PC-3 (cell line): ENCODE measurements at regions not wholly inside any gene's neighbourhood (a gene's known extent, or its start where the extent isn't known, plus 50 kb on each side); places are given as distances from the start of the nearest gene placed in this dataset.

Source experiments
- ATAC-seq: fragments of 200-7000 bp; cut with Tn5 transposase; 2 replicates; pipeline ENCODE4 v1.9.1; 2020; ENCODE audit warnings: mild to moderate bottlenecking, moderate library complexity
- BruUV-seq: library from RNA; stranded (reverse); fragments of 400-500 nt; replicated peaks from 2 replicates; lab custom pipeline; 2021; lab: Mats Ljungman, UMichigan
- CTCF ChIA-PET: fragments of 300-600 bp; sonication (Branson Sonifier 250); formaldehyde crosslinking; loops from one replicate; lab custom pipeline; 2022; ENCODE audit warnings: antibody characterized with exemption; lab: Charles Lee
- POLR2A ChIA-PET: fragments of 300-600 bp; sonication (Branson Sonifier 250); formaldehyde crosslinking; loops from one replicate; lab custom pipeline; 2022; ENCODE audit warnings: antibody characterized with exemption; ENCODE audit not compliant: unreplicated experiment; lab: Charles Lee
- DNase-seq: peaks from one replicate; pipeline ENCODE4 v3.0.0-alpha.2; 2015
- H2AFZ ChIP-seq: fragments of 300-600 bp; sonication (generic); 2 replicates; pipeline ENCODE4 v1.6.0; 2016; ENCODE audit warnings: antibody characterized with exemption, low read length
- H3F3A ChIP-seq: fragments of 300-600 bp; sonication (generic); one replicate; pipeline ENCODE4 v1.6.0; 2017; ENCODE audit warnings: antibody characterized with exemption, low read length, control low read depth, mild to moderate bottlenecking; ENCODE audit not compliant: unreplicated experiment
- H3K27ac ChIP-seq: fragments of 300-600 bp; sonication (generic); 2 replicates; pipeline ENCODE4 v1.5.1; 2016; ENCODE audit warnings: mild to moderate bottlenecking, low read length
- H3K27me3 ChIP-seq: fragments of 300-600 bp; sonication (generic); 2 replicates; pipeline ENCODE4 v1.6.1; 2016; ENCODE audit warnings: low read length, mixed read lengths
- H3K36me3 ChIP-seq: fragments of 300-600 bp; sonication (generic); 2 replicates; pipeline ENCODE4 v1.6.1; 2016; ENCODE audit warnings: low read depth, mixed run types, low read length, mixed read lengths
- H3K4me1 ChIP-seq: fragments of 300-600 bp; sonication (generic); 2 replicates; pipeline ENCODE4 v1.5.1; 2016; ENCODE audit warnings: low read length; ENCODE audit not compliant: insufficient read depth
- H3K4me2 ChIP-seq: fragments of 300-600 bp; sonication (generic); 2 replicates; pipeline ENCODE4 v1.6.0; 2016; ENCODE audit warnings: low read length
- H3K4me3 ChIP-seq: fragments of 300-600 bp; sonication (generic); 2 replicates; pipeline ENCODE4 v1.5.1; 2016; ENCODE audit warnings: mild to moderate bottlenecking, low read length, mixed read lengths
- H3K79me2 ChIP-seq: fragments of 300-600 bp; sonication (generic); 2 replicates; pipeline ENCODE4 v1.6.1; 2017; ENCODE audit warnings: low read length, mixed read lengths
- H3K9ac ChIP-seq: fragments of 300-600 bp; sonication (generic); 2 replicates; pipeline ENCODE4 v1.6.0; 2016; ENCODE audit warnings: mild to moderate bottlenecking, low read length
- H3K9me2 ChIP-seq: fragments of 300-600 bp; sonication (generic); replicated peaks from 2 replicates; pipeline ENCODE4 v1.6.1; 2016; ENCODE audit warnings: mixed run types, low read length, mixed read lengths
- H3K9me3 ChIP-seq: fragments of 300-600 bp; sonication (generic); 2 replicates; pipeline ENCODE4 v1.6.1; 2016; ENCODE audit warnings: low read length, mixed read lengths
- H4K20me1 ChIP-seq: fragments of 300-600 bp; sonication (generic); 2 replicates; pipeline ENCODE4 v1.6.1; 2016; ENCODE audit warnings: low read length, mixed read lengths
- CTCF ChIP-seq: fragments of 300-600 bp; sonication (generic); conservative IDR thresholded peaks from 2 replicates; pipeline ENCODE4 v1.5.1; 2017; ENCODE audit warnings: antibody characterized with exemption, low read depth, mild to moderate bottlenecking, low read length
- EZH2 ChIP-seq: fragments of 300-600 bp; sonication (generic); IDR thresholded peaks from one replicate; pipeline ENCODE4 v1.6.1; 2017; ENCODE audit warnings: antibody characterized with exemption, mild to moderate bottlenecking, low read length; ENCODE audit not compliant: unreplicated experiment
- EZH2phosphoT487 ChIP-seq: fragments of 300-600 bp; sonication (generic); IDR thresholded peaks from 2 replicates; pipeline ENCODE4 v1.6.1; 2018; ENCODE audit warnings: mild to moderate bottlenecking, antibody characterized with exemption, low read length, borderline replicate concordance
- intact Hi-C: fragments of 100-400 bp; cut with micrococcal nuclease; formaldehyde crosslinking; loops from 2 replicates; pipeline ENCODE4 v1.9.0; 2023

DNA sequence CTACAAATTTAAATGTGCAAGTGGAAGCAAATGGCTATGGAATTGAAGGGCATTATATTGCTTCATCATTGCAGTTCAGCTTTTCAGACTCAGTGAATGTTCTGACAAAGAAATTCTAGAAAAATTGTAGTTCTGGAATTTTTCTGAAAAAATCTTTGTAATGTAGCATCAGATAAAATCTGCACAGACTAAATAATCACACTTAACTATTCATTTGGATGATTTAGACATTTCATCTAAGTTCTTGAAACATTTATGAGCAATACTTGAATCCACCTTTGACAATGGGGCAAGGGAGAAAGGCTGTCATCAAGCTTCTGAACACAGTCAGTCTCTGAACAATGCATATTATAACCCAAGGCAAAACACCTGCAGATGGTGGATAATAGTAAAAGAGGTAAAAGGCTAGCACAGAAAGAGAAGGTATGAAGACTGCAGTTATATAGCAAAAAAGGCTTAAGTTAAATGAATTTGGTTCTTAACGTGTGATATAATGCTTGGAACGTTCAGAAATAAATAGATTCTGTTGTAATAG, 1352.0 kb upstream of the NUDT12 start:
- no peak overlapping the region for H2AFZ ChIP-seq
- no peak overlapping the region for H3K4me3 ChIP-seq
- intact Hi-C loops = loop anchor here (5.0 to 10.0 kb wide), 4 partner anchors 122 to 1110 kb away; no protein-coding TSS in a partner anchor
- H3K4me1 ChIP-seq = peaks cover 31% of the 10 kb centered on the region
- H4K20me1 ChIP-seq = no peaks in the 10 kb centered on the region
- no peaks in the 10 kb centered on the region for H3K79me2 ChIP-seq
- BruUV-seq = no TSS peak
- no peak overlapping the region for H3K4me2 ChIP-seq
- no peak for TF ChIP-seq EZH2phosphoT487
- no peaks in the 10 kb centered on the region for H3K9me2 ChIP-seq
- no peaks in the 10 kb centered on the region for H3K27me3 ChIP-seq
- ChIA-PET CTCF (no interaction called here), POLR2A (no interaction called here)
- H3K9ac ChIP-seq = no peak overlapping the region
- peaks cover 13% of the 10 kb centered on the region for H3F3A ChIP-seq
- no peaks in the 10 kb centered on the region for H3K9me3 ChIP-seq
- DNase-seq (no peak), ATAC-seq (no peak)
- H3K36me3 ChIP-seq = no peaks in the 10 kb centered on the region
- H3K27ac ChIP-seq = no peak overlapping the region

GRCh38 chr5:104913841-104914281, 1351.3 kb upstream of the NUDT12 start:
- no peak for DNase-seq
- H3K79me2 ChIP-seq = no peaks in the 10 kb centered on the region
- H3K27me3 ChIP-seq = no peaks in the 10 kb centered on the region
- ATAC-seq = no peak
- no peak overlapping the region for H3K27ac ChIP-seq
- H4K20me1 ChIP-seq = no peaks in the 10 kb centered on the region
- no peaks in the 10 kb centered on the region for H3K36me3 ChIP-seq
- no peak for TF ChIP-seq CTCF
- no peak for TF ChIP-seq EZH2phosphoT487
- no peak for TF ChIP-seq EZH2
- H2AFZ ChIP-seq = no peak overlapping the region
- BruUV-seq = no TSS peak
- H3K9me3 ChIP-seq = no peaks in the 10 kb centered on the region
- H3K9ac ChIP-seq = no peak overlapping the region
- no peak overlapping the region for H3K4me3 ChIP-seq
- peaks cover 13% of the 10 kb centered on the region for H3F3A ChIP-seq
- intact Hi-C loops = loop anchor here (5.0 to 10.0 kb wide), 4 partner anchors 122 to 1109 kb away; no protein-coding TSS in a partner anchor
- ChIA-PET CTCF (no interaction called here), POLR2A (no interaction called here)
- no peak overlapping the region for H3K4me2 ChIP-seq
- H3K4me1 ChIP-seq = peaks cover 38% of the 10 kb centered on the region
- H3K9me2 ChIP-seq = no peaks in the 10 kb centered on the region

DNA sequence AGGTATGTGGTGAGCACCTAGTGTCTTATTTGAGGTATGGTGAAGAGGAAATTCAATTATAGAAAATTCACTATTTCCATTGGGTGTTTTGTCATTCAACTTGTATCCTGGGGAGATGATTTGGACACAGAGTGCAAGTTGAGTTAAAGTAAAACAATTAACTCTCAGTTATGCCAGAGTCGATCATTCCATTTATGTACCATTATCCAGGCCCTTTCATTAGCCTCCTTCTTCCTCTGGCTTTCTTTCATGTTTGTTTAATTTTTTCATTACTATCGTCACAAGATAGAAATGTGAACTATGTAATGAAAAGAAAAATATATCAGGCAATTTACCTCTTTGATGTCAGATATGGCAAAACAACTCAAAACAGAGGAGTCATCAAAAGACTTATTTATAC, 1347.2 kb upstream of the NUDT12 start:
- no peaks in the 10 kb centered on the region for H3K9me3 ChIP-seq
- POLR2A ChIA-PET = no interaction called here
- H3K27me3 ChIP-seq = no peaks in the 10 kb centered on the region
- BruUV-seq = no TSS peak
- H3K4me1 ChIP-seq = peaks cover 49% of the 10 kb centered on the region
- peak overlapping the region; percentile 66 for H2AFZ ChIP-seq
- CTCF ChIA-PET = no interaction called here
- H3K9me2 ChIP-seq = no peaks in the 10 kb centered on the region
- H3K4me3 ChIP-seq = peak overlapping the region; percentile 56
- H3K9ac ChIP-seq = peak overlapping the region; percentile 67
- H4K20me1 ChIP-seq = no peaks in the 10 kb centered on the region
- no peaks in the 10 kb centered on the region for H3K36me3 ChIP-seq
- peaks cover 14% of the 10 kb centered on the region for H3F3A ChIP-seq
- DNase-seq (peak; percentile 71), ATAC-seq (peak; percentile 32)
- no peaks in the 10 kb centered on the region for H3K79me2 ChIP-seq
- intact Hi-C loops = loop anchor here (1.0 to 10.0 kb wide), 8 partner anchors 89 to 1105 kb away; no protein-coding TSS in a partner anchor
- peak overlapping the region; percentile 90 for H3K27ac ChIP-seq
- H3K4me2 ChIP-seq = peak overlapping the region; percentile 78
- TF ChIP-seq EZH2phosphoT487 (no peak), EZH2 (no peak), CTCF (no peak)
